Uterus (tissue), 3 donors: ENCODE measurements at regions not wholly inside any gene's neighbourhood (a gene's known extent, or its start where the extent isn't known, plus 50 kb on each side); places are given as distances from the start of the nearest gene placed in this dataset.

Experiments
- DNase-seq, 2 donors: peaks; one replicate each; pipeline ENCODE4 v3.0.0-alpha.2; 2019 to 2020
- H3K27ac ChIP-seq, 2 donors: fragments of 200-600 bp; sonication (generic); 1 replicate in 1 of 2; 2 replicates in 1 of 2; pipeline ENCODE4 v1.5.1; 2016 to 2018
- H3K27me3 ChIP-seq, 2 donors: fragments of 200-600 bp; sonication (generic); one replicate each; pipeline ENCODE4 v1.5.1; 2018 to 2019; ENCODE audit warnings: control low read depth in 1 of 2
- H3K36me3 ChIP-seq, 2 donors: fragments of 200-600 bp; sonication (generic); one replicate each; pipeline ENCODE4 v1.5.1; 2019; ENCODE audit warnings: control low read depth in 1 of 2
- H3K4me1 ChIP-seq, 2 donors: fragments of 200-600 bp; sonication (generic); one replicate each; pipeline ENCODE4 v1.5.1; 2018 to 2019; ENCODE audit warnings: control low read depth in 1 of 2
- H3K4me3 ChIP-seq, 2 donors: fragments of 200-600 bp; sonication (generic); 1 replicate in 1 of 2; 2 replicates in 1 of 2; pipeline ENCODE4 v1.5.1; 2018 to 2019; ENCODE audit warnings: mild to moderate bottlenecking in 1 of 2
- H3K9me3 ChIP-seq, 2 donors: fragments of 200-600 bp; sonication (generic); one replicate each; pipeline ENCODE4 v1.5.1; 2019; ENCODE audit warnings: control low read depth in 1 of 2
- CTCF ChIP-seq, 4 experiments: fragments of 200-600 bp in 2 of 4; fragments of 450-650 bp in 2 of 4; sonication (generic) in 2 of 4; IDR thresholded peaks; one replicate each; pipeline ENCODE4 v1.5.1; 2016 to 2019; ENCODE audit warnings: antibody characterized with exemption in 4 of 4, mild to moderate bottlenecking in 2 of 4, moderate library complexity in 1 of 4
- POLR2A ChIP-seq, 2 donors: fragments of 450-650 bp; IDR thresholded peaks; one replicate each; pipeline ENCODE4 v1.6.1; 2016; ENCODE audit warnings: antibody characterized with exemption in 2 of 2, mild to moderate bottlenecking in 1 of 2, moderate library complexity in 1 of 2
- intact Hi-C: fragments of 100-400 bp; cut with DNase I; formaldehyde crosslinking; loops from one replicate; pipeline ENCODE4 v1.15.1; 2023; ENCODE audit warnings: low total_unique reads
- donor health status: DM: yes; HTN: yes; CAD: no.

GRCh38 chr18:38883111-38883510, 1317.5 kb upstream of the CELF4 start:
- DNase-seq, result no peak

GRCh38 chr18:38879871-38880270, 1314.3 kb upstream of the CELF4 start:
- H3K4me1 ChIP-seq, result no peaks in the 10 kb centered on the region
- no peaks in the 10 kb centered on the region for H3K36me3 ChIP-seq
- no peaks in the 10 kb centered on the region for H3K9me3 ChIP-seq
- H3K27me3 ChIP-seq, result no peaks in the 10 kb centered on the region
- TF ChIP-seq POLR2A (IDR thresholded peaks at IDR 0.05) (no peak), CTCF (IDR thresholded peaks at IDR 0.05) (no peak)
- H3K27ac ChIP-seq, result no peak overlapping the region
- no peak overlapping the region for H3K4me3 ChIP-seq
- DNase-seq, result no peak
- intact Hi-C loops, result no loop called here

More at GRCh38 chr18:38883111-38883510, 1317.5 kb upstream of the CELF4 start:
- no peaks in the 10 kb centered on the region for H3K4me1 ChIP-seq
- no peaks in the 10 kb centered on the region for H3K36me3 ChIP-seq
- intact Hi-C loops, result no loop called here
- no peaks in the 10 kb centered on the region for H3K27me3 ChIP-seq
- no peak overlapping the region for H3K27ac ChIP-seq
- H3K9me3 ChIP-seq, result no peaks in the 10 kb centered on the region
- no peak overlapping the region for H3K4me3 ChIP-seq
- TF ChIP-seq POLR2A (IDR thresholded peaks at IDR 0.05), result no peak
- no peak for TF ChIP-seq CTCF (IDR thresholded peaks at IDR 0.05)

GRCh38 chr18:38872342-38872741, 1306.7 kb upstream of the CELF4 start:
- Histone ChIP-seq H3K4me1 (no peaks in the 10 kb centered on the region), H3K4me3 (no peak overlapping the region), H3K27me3 (no peaks in the 10 kb centered on the region), H3K36me3 (no peaks in the 10 kb centered on the region), H3K9me3 (no peaks in the 10 kb centered on the region), H3K27ac (no peak overlapping the region)
- TF ChIP-seq CTCF (IDR thresholded peaks at IDR 0.05) (no peak), POLR2A (IDR thresholded peaks at IDR 0.05) (no peak)
- DNase-seq, result no peak
- intact Hi-C loops, result no loop called here

- intact Hi-C loops, result no loop called here
- no peak overlapping the region for H3K27ac ChIP-seq
- DNase-seq, result no peak
- no peaks in the 10 kb centered on the region for H3K27me3 ChIP-seq
- H3K4me3 ChIP-seq, result no peak overlapping the region
- H3K36me3 ChIP-seq, result no peaks in the 10 kb centered on the region
- H3K4me1 ChIP-seq, result no peaks in the 10 kb centered on the region
- TF ChIP-seq CTCF (IDR thresholded peaks at IDR 0.05) (no peak), POLR2A (IDR thresholded peaks at IDR 0.05) (no peak)
- no peaks in the 10 kb centered on the region for H3K9me3 ChIP-seq
Observed at GRCh38 chr18:38868757-38869156, 1303.2 kb upstream of the CELF4 start.

GRCh38 chr18:38867680-38868079, 1302.1 kb upstream of the CELF4 start:
- intact Hi-C loops, result no loop called here
- Histone ChIP-seq H3K4me3 (no peak overlapping the region), H3K27me3 (no peaks in the 10 kb centered on the region), H3K9me3 (no peaks in the 10 kb centered on the region), H3K4me1 (no peaks in the 10 kb centered on the region), H3K27ac (no peak overlapping the region), H3K36me3 (no peaks in the 10 kb centered on the region)
- DNase-seq, result no peak
- TF ChIP-seq CTCF (IDR thresholded peaks at IDR 0.05) (no peak), POLR2A (IDR thresholded peaks at IDR 0.05) (no peak)
